ENCODE measurements at regions not wholly inside any gene's neighbourhood (a gene's known extent, or its start where the extent isn't known, plus 50 kb on each side); places are given as distances from the start of the nearest gene placed in this dataset.
"Not testable (repeated sequence)": the region's sequence is repeated elsewhere in the genome, so short reads cannot be mapped to it uniquely, and the experiment has no call there.

DNA sequence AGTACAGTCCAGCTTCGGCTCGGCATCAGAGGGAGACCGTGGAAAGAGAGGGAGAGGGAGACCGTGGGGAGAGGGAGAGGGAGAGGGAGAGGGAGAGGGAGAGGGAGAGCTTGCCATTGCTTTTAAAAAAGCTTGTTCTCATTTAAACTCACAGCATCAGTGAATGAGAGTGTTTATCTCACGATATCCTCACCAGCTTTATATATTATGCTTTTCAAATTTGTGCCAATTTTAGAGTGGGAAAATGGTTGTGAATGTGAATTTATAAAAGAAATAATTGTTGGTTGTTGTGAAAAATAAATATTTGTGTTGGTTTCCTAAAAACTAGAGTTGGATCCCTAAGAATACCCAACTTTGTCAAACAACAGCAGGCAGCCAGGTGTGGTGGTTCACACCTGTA, 170.1 kb downstream of the NRN1 start:
- not testable (repeated sequence) for DNase-seq

DNA sequence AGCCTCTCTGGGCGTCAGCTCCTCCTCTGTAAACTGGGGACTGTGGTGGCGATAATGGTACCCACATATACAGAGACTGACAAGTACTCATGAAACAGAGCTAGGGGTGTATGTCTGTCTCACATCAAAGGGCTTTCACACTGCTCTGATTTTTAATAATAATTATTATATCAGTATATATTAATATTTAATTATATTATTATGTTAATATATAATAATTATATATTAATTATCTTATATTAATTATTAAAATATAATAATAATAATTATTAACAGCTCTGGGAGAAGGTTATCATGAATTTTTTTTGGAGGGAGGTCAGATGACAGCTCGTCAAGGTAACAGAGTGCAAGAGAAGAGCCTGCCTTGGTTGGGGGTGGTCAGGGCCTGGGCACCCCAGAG, 173.6 kb downstream of the NRN1 start:
- no peak for DNase-seq

DNA sequence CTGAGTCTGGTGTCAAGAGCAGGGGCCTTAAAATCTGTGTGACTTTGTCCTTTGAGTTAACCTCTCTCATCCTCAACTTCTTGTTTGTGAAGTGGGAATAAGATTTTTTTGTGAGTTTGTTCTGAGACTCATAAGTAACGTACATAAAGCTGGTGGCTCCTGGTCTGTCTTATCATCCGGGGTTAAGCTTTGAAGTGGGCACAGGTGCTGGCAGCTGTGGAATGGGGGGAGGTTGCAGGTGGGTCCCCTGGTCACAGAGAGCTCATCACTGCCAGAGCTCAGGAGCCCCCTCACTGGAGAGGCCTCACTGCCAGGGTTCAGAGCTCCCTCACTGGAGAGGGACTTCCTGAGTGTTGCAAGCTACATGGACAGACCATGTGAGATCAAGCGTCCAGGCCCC, 174.1 kb downstream of the NRN1 start:
- DNase-seq, result no peak

DNA sequence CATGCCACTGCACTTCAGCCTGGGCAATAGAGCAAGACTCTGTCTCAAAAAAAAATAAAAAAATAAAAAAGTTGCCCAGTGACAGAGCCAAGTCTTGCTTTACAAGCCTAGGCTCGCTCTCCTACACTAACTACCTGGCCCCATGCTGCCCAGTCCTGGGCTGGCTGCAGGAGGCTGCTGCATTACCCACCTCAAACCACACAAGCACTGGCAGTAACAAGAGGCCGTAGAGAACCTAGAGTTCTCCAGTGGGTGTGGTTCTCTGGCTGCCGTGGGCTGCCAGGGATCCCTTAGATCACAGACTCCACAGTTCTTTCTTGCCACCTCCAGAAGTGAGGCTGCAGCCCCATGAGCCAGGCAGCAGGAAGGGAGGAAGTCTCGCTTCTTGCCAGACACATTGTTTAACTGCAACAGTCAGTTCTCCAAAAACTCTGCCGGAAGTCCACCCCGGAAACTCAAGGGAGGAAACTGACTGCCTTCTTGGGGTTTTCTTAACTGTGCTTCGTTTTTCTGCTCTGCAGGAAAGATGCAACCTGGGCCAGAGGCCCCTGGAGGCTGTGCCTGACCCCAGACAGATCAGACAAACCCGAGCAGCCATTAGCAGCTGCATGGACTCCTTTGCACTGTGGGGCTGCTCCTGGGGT, 175.4 kb downstream of the NRN1 start:
- not testable (repeated sequence) for DNase-seq

DNA sequence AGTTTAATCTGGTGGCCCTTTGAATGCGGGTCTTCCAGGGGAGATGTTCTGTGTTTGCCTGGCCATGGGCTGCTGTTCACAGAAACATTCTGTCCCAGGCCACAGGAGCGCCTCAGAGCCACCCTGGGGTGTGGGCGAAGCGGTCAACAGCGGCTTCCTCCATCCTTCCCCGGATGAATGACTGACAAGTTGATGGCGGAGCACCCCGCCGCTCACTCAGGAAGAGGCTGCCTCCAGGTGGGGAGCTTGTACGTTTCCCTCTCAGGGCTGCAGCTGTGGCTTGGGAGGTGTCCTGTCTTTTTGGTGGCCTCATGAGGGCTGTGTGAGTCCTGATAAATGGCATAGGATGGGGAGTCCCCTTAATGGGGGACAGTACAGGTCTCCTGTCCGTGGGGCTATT, 178.4 kb downstream of the NRN1 start:
- no peak for DNase-seq

DNA sequence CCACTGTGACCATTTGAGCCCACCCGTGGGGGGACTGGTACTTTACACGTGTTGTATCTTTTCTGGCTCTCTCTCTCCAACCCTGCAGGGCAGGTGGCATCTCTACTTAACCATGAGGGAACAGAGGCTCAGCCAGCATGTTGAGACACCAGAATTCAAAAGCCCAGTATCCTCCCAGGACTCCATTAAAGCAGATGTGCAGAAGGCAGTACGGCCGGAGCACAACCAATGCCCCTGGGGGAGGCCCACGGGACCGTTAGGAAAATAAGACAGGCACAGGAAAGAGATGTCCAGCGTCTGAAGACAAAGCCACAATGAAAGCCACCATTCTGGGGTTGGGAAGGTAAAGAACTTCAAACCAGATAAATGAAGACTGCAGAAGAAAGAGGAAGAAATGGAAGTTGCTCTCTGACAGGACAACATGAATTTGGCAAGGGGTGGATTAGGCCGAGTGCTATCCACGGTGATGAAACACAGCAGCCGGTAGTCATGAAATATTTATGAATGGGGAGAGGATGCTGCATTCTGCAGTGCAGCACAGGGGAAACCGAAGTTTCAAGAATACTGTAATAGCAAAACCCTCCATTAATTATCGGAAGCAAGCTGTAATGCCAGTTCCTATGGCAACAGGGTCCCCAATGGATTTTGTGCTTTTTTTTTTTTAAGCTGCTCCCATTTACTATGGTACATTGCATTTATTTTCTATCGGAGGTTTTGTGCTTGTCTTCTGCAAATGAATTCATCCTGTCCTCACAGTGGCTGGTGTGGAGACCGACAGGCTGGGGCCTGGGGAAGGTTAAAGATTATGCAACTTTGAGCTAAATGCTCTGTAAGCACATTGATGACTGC, 179.4 kb downstream of the NRN1 start:
- DNase-seq, result no peak

DNA sequence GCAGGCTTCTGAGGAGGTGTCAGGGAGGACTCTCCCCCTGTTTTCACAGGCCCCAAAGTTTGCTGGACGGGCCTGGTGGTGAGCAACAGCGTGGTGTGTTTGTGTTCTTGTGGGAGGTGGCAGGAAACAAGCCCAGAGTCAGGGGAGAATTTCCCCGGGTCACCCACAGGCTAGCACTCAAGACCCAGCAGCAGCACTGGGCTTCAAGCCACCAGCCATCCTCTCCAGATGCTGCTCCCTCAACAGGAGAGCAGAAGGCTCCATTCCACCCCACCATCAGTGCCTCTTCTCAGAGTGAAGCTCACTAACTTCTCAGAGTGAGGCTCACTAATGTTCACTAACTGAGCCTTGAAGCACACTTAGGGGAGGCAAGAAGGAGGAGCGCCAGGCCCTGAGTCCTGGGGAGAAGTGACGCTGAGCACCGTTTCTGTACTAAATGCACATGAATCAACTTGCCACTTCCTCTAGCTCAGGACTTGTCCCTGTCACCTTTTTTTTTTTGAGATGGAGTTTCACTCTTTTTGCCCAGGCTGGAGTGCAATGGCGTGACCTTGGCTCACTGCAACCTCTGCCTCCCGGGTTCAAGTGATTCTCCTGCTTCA, 182.2 kb downstream of the NRN1 start:
- not testable (repeated sequence) for DNase-seq

All from NCI-H1436 (cell line).